ENCODE measurements at regions not wholly inside any gene's neighbourhood (a gene's known extent, or its start where the extent isn't known, plus 50 kb on each side); places are given as distances from the start of the nearest gene placed in this dataset.

- TF ChIP-seq RAD21 (IDR thresholded peaks at IDR 0.05; ENCODE audit: low read depth): peak; percentile 23; the same call in 1 of the 2 replicates
- TF ChIP-seq MAX (IDR thresholded peaks at IDR 0.05): no peak
Observed at GRCh38 chr5:93899026-93899600, 157.7 kb upstream of the POU5F2 start.

- TF ChIP-seq TCF12 (IDR thresholded peaks at IDR 0.05; ENCODE audit: low read depth) (no peak), EGR1 (IDR thresholded peaks at IDR 0.05) (no peak), RAD21 (IDR thresholded peaks at IDR 0.05; ENCODE audit: low read depth) (peak; percentile 63; the same call in 1 of the 2 replicates), NFIC (IDR thresholded peaks at IDR 0.05) (no peak)
- TF ChIP-seq, protein P1, sequence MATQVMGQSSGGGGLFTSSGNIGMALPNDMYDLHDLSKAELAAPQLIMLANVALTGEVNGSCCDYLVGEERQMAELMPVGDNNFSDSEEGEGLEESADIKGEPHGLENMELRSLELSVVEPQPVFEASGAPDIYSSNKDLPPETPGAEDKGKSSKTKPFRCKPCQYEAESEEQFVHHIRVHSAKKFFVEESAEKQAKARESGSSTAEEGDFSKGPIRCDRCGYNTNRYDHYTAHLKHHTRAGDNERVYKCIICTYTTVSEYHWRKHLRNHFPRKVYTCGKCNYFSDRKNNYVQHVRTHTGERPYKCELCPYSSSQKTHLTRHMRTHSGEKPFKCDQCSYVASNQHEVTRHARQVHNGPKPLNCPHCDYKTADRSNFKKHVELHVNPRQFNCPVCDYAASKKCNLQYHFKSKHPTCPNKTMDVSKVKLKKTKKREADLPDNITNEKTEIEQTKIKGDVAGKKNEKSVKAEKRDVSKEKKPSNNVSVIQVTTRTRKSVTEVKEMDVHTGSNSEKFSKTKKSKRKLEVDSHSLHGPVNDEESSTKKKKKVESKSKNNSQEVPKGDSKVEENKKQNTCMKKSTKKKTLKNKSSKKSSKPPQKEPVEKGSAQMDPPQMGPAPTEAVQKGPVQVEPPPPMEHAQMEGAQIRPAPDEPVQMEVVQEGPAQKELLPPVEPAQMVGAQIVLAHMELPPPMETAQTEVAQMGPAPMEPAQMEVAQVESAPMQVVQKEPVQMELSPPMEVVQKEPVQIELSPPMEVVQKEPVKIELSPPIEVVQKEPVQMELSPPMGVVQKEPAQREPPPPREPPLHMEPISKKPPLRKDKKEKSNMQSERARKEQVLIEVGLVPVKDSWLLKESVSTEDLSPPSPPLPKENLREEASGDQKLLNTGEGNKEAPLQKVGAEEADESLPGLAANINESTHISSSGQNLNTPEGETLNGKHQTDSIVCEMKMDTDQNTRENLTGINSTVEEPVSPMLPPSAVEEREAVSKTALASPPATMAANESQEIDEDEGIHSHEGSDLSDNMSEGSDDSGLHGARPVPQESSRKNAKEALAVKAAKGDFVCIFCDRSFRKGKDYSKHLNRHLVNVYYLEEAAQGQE (IDR thresholded peaks at IDR 0.05; ENCODE audit: low read depth): no peak
Observed at GRCh38 chr5:93894601-93895354, 153.4 kb upstream of the POU5F2 start.

GRCh38 chr5:93893075-93893474 is 151.7 kb upstream of the POU5F2 start:
- no peak for TF ChIP-seq USF1 (IDR thresholded peaks at IDR 0.05)
- no peak for TF ChIP-seq RAD21 (IDR thresholded peaks at IDR 0.05; ENCODE audit: low read depth)
- no peak for TF ChIP-seq TCF12 (IDR thresholded peaks at IDR 0.05; ENCODE audit: low read depth)

GRCh38 chr5:93892481-93892880 is 151.1 kb upstream of the POU5F2 start:
- TF ChIP-seq RAD21 (IDR thresholded peaks at IDR 0.05; ENCODE audit: low read depth) (no peak), USF1 (IDR thresholded peaks at IDR 0.05) (no peak), TAF1 (IDR thresholded peaks at IDR 0.05; ENCODE audit: low read depth) (no peak), CREB1 (IDR thresholded peaks at IDR 0.05; ENCODE audit: low read depth) (no peak), TCF12 (IDR thresholded peaks at IDR 0.05; ENCODE audit: low read depth) (no peak), NFIC (IDR thresholded peaks at IDR 0.05) (no peak), EGR1 (IDR thresholded peaks at IDR 0.05) (no peak), EP300 (IDR thresholded peaks at IDR 0.05; ENCODE audit: borderline replicate concordance) (no peak), CEBPB (IDR thresholded peaks at IDR 0.05) (no peak)

GRCh38 chr5:93891491-93892480 is 150.4 kb upstream of the POU5F2 start:
- no peak for TF ChIP-seq RAD21 (IDR thresholded peaks at IDR 0.05; ENCODE audit: low read depth)
- TF ChIP-seq MAX (IDR thresholded peaks at IDR 0.05): no peak
- no peak for TF ChIP-seq USF1 (IDR thresholded peaks at IDR 0.05)
- TF ChIP-seq EP300 (IDR thresholded peaks at IDR 0.05; ENCODE audit: borderline replicate concordance): no peak
- no peak for TF ChIP-seq YY1 (IDR thresholded peaks at IDR 0.05; ENCODE audit: low read depth)
- TF ChIP-seq EGR1 (IDR thresholded peaks at IDR 0.05): no peak
- no peak for TF ChIP-seq TEAD4 (IDR thresholded peaks at IDR 0.05)
- no peak for TF ChIP-seq CEBPB (IDR thresholded peaks at IDR 0.05)
- TF ChIP-seq, protein P1 (IDR thresholded peaks at IDR 0.05; ENCODE audit: low read depth): no peak
- no peak for TF ChIP-seq TAF1 (IDR thresholded peaks at IDR 0.05; ENCODE audit: low read depth)
- no peak for TF ChIP-seq ZBTB7A (IDR thresholded peaks at IDR 0.05; ENCODE audit: low read depth)
- TF ChIP-seq CREB1 (IDR thresholded peaks at IDR 0.05; ENCODE audit: low read depth): no peak
- no peak for TF ChIP-seq FOXM1 (IDR thresholded peaks at IDR 0.05; ENCODE audit: borderline replicate concordance, low read depth)
- TF ChIP-seq NFIC (IDR thresholded peaks at IDR 0.05): no peak
